WTC11 (cell line): ENCODE measurements at regions not wholly inside any gene's neighbourhood (a gene's known extent, or its start where the extent isn't known, plus 50 kb on each side); places are given as distances from the start of the nearest gene placed in this dataset.

Source experiments
- ATAC-seq: fragments of 200-7000 bp; cut with Tn5 transposase; 2 replicates; pipeline ENCODE4 v1.10.0; 2021; ENCODE audit warnings: mild to moderate bottlenecking, moderate library complexity
- CTCF ChIA-PET: fragments of 300-600 bp; sonication (Branson Sonifier 250); formaldehyde crosslinking; loops from one replicate; lab custom pipeline; 2021; ENCODE audit warnings: antibody characterized with exemption; lab: Charles Lee
- POLR2A ChIA-PET: fragments of 350-600 bp; sonication (Branson Sonifier 250); formaldehyde crosslinking; loops from one replicate; lab custom pipeline; 2021; ENCODE audit warnings: antibody characterized with exemption; lab: Charles Lee
- DNase-seq: peaks from one replicate; pipeline ENCODE4 v3.0.0; 2021; ENCODE audit warnings: low spot score
- H3K27ac Mint-ChIP-seq: 2 replicates; pipeline ENCODE4 v1.8.0; 2021; ENCODE audit warnings: mixed read lengths
- H3K27me3 Mint-ChIP-seq: 2 replicates; pipeline ENCODE4 v1.8.0; 2021; ENCODE audit warnings: low read depth, mild to moderate bottlenecking, moderate library complexity, mixed read lengths
- H3K36me3 Mint-ChIP-seq: 2 replicates; pipeline ENCODE4 v1.8.0; 2021; ENCODE audit warnings: mixed read lengths
- H3K4me1 Mint-ChIP-seq: 2 replicates; pipeline ENCODE4 v1.8.0; 2022; ENCODE audit warnings: mixed read lengths
- H3K4me3 Mint-ChIP-seq: 2 replicates; pipeline ENCODE4 v1.8.0; 2021; ENCODE audit warnings: mild to moderate bottlenecking, moderate library complexity, mixed read lengths
- H3K9me3 Mint-ChIP-seq: 2 replicates; pipeline ENCODE4 v1.8.0; 2021; ENCODE audit warnings: mixed read lengths
- ATF1 ChIP-seq: sonication (generic); formaldehyde crosslinking; IDR thresholded peaks from 2 replicates; pipeline ENCODE4 v1.8.1; 2023; ENCODE audit warnings: mild to moderate bottlenecking, moderate library complexity, missing genetic modification reagents
- CBFB ChIP-seq: sonication (generic); formaldehyde crosslinking; IDR thresholded peaks from 2 replicates; pipeline ENCODE4 v1.8.1; 2022; ENCODE audit warnings: mild to moderate bottlenecking, low read depth, missing genetic modification reagents
- E2F4 ChIP-seq: sonication (generic); formaldehyde crosslinking; IDR thresholded peaks from 2 replicates; pipeline ENCODE4 v1.8.1; 2022; ENCODE audit warnings: low read depth, mild to moderate bottlenecking, moderate library complexity, missing genetic modification reagents, borderline replicate concordance
- GRHL2 ChIP-seq: fragments of 250-450 bp; sonication (Bioruptor Pico); IDR thresholded peaks from 2 replicates; pipeline ENCODE4 v1.8.0; 2022; ENCODE audit warnings: mild to moderate bottlenecking, moderate library complexity; ENCODE audit not compliant: insufficient replicate concordance, severe bottlenecking
- HMGA2 ChIP-seq: fragments of 250-450 bp; sonication (Bioruptor Pico); IDR thresholded peaks from 2 replicates; pipeline ENCODE4 v1.4.0; 2021; ENCODE audit warnings: mild to moderate bottlenecking, moderate library complexity
- KAT7 ChIP-seq: sonication (generic); formaldehyde crosslinking; IDR thresholded peaks from 2 replicates; pipeline ENCODE4 v1.8.1; 2023; ENCODE audit warnings: missing genetic modification reagents, mild to moderate bottlenecking, borderline replicate concordance
- MXD4 ChIP-seq: fragments of 250-450 bp; sonication (Bioruptor Pico); IDR thresholded peaks from 2 replicates; pipeline ENCODE4 v1.8.0; 2021; ENCODE audit warnings: mild to moderate bottlenecking, moderate library complexity, borderline replicate concordance
- NFATC4 ChIP-seq: fragments of 250-450 bp; sonication (Bioruptor Pico); IDR thresholded peaks from 2 replicates; pipeline ENCODE4 v1.9.0; 2021; ENCODE audit warnings: mild to moderate bottlenecking
- NFYB ChIP-seq: sonication (generic); formaldehyde crosslinking; conservative IDR thresholded peaks from 2 replicates; pipeline ENCODE4 v1.8.0; 2022; ENCODE audit warnings: low read depth, missing genetic modification reagents
- NR2C2 ChIP-seq: sonication (generic); formaldehyde crosslinking; IDR thresholded peaks from 2 replicates; pipeline ENCODE4 v1.8.0; 2022; ENCODE audit warnings: mild to moderate bottlenecking, missing genetic modification reagents
- OVOL2 ChIP-seq: fragments of 250-450 bp; sonication (Bioruptor Pico); IDR thresholded peaks from 2 replicates; pipeline ENCODE4 v1.9.0; 2021; ENCODE audit warnings: mild to moderate bottlenecking, borderline replicate concordance
- PRRX2 ChIP-seq: fragments of 250-450 bp; sonication (Bioruptor Pico); IDR thresholded peaks from 2 replicates; pipeline ENCODE4 v1.8.0; 2021; ENCODE audit warnings: mild to moderate bottlenecking
- SMAD3 ChIP-seq: sonication (generic); formaldehyde crosslinking; IDR thresholded peaks from 2 replicates; pipeline ENCODE4 v1.8.0; 2022; ENCODE audit warnings: missing genetic modification reagents, mild to moderate bottlenecking, borderline replicate concordance
- SMAD4 ChIP-seq: sonication (generic); formaldehyde crosslinking; IDR thresholded peaks from 2 replicates; pipeline ENCODE4 v1.8.0; 2022; ENCODE audit warnings: mild to moderate bottlenecking, missing genetic modification reagents
- SOX15 ChIP-seq: fragments of 250-450 bp; sonication (Bioruptor Pico); IDR thresholded peaks from 2 replicates; pipeline ENCODE4 v1.9.0; 2021; ENCODE audit warnings: mild to moderate bottlenecking
- ZNF121 ChIP-seq: sonication (generic); formaldehyde crosslinking; IDR thresholded peaks from 2 replicates; pipeline ENCODE4 v1.8.0; 2023; ENCODE audit warnings: missing genetic modification reagents
- ZNF416 ChIP-seq: fragments of 250-450 bp; sonication (Bioruptor Pico); IDR thresholded peaks from 2 replicates; pipeline ENCODE4 v1.9.0; 2021; ENCODE audit warnings: mild to moderate bottlenecking, inconsistent platforms
- ZNF425 ChIP-seq: fragments of 250-450 bp; sonication (Bioruptor Pico); conservative IDR thresholded peaks from 2 replicates; pipeline ENCODE4 v1.9.0; 2021; ENCODE audit warnings: mild to moderate bottlenecking
- ZNF671 ChIP-seq: fragments of 250-450 bp; sonication (Bioruptor Pico); IDR thresholded peaks from 2 replicates; pipeline ENCODE4 v1.8.0; 2021; ENCODE audit warnings: mild to moderate bottlenecking
- TF ChIP-seq, protein P1 (sequence below): sonication (generic); formaldehyde crosslinking; IDR thresholded peaks from 2 replicates; pipeline ENCODE4 v1.8.0; 2022; ENCODE audit warnings: mild to moderate bottlenecking, missing genetic modification reagents
- TF ChIP-seq, protein P2 (sequence below): sonication (generic); formaldehyde crosslinking; IDR thresholded peaks from 2 replicates; pipeline ENCODE4 v1.8.0; 2023; ENCODE audit warnings: missing genetic modification reagents
- TF ChIP-seq, protein P3 (sequence below): sonication (generic); formaldehyde crosslinking; IDR thresholded peaks from 2 replicates; pipeline ENCODE4 v1.8.1; 2022; ENCODE audit warnings: mild to moderate bottlenecking, missing genetic modification reagents, moderate library complexity, borderline replicate concordance

DNA sequence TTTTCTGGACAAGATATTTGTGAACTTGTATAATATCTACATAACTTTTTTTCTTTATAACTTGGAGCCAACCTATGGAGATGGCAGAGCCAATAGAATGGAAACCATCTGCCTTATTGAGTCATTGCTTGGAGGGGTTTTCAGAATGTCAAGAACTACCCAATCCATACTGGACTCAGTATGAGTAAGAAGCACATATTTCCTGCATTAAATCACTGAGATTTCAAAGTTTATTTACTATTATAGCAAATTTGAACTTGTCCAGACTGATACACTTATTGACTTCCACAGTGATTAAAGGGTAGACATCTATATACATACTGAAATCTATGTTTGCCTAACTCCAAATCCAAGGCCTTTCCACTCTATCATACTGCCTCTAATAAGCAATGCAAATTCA lies 704.0 kb downstream of the KCNA4 start:
- H3K4me1 Mint-ChIP-seq = no peaks in the 10 kb centered on the region
- no peak overlapping the region for H3K4me3 Mint-ChIP-seq
- ATAC-seq = no peak
- TF ChIP-seq KAT7 (CRISPR knock-in tag) = no peak
- TF ChIP-seq, protein P1, sequence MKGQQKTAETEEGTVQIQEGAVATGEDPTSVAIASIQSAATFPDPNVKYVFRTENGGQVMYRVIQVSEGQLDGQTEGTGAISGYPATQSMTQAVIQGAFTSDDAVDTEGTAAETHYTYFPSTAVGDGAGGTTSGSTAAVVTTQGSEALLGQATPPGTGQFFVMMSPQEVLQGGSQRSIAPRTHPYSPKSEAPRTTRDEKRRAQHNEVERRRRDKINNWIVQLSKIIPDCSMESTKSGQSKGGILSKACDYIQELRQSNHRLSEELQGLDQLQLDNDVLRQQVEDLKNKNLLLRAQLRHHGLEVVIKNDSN = no peak
- TF ChIP-seq PRRX2 (CRISPR knock-in tag) = no peak
- no peak for TF ChIP-seq NFYB
- CTCF ChIA-PET = no interaction called here
- POLR2A ChIA-PET = no interaction called here
- H3K27me3 Mint-ChIP-seq = no peaks in the 10 kb centered on the region; the same call in 1 of the 2 replicates
- H3K9me3 Mint-ChIP-seq = no peaks in the 10 kb centered on the region
- no peak for DNase-seq
- H3K36me3 Mint-ChIP-seq = no peaks in the 10 kb centered on the region
- no peak overlapping the region for H3K27ac Mint-ChIP-seq

GRCh38 chr11:29310725-29311342 lies 706.0 kb downstream of the KCNA4 start:
- Mint-ChIP-seq H3K9me3 (no peaks in the 10 kb centered on the region), H3K4me3 (no peak overlapping the region), H3K4me1 (no peaks in the 10 kb centered on the region), H3K27ac (no peak overlapping the region), H3K27me3 (no peaks in the 10 kb centered on the region; the same call in none of the 2 replicates), H3K36me3 (no peaks in the 10 kb centered on the region)
- no peak for TF ChIP-seq MXD4 (CRISPR knock-in tag)
- TF ChIP-seq SMAD4 (CRISPR knock-in tag) = no peak
- no peak for TF ChIP-seq HMGA2 (CRISPR knock-in tag)
- no peak for TF ChIP-seq OVOL2
- TF ChIP-seq, protein P2, sequence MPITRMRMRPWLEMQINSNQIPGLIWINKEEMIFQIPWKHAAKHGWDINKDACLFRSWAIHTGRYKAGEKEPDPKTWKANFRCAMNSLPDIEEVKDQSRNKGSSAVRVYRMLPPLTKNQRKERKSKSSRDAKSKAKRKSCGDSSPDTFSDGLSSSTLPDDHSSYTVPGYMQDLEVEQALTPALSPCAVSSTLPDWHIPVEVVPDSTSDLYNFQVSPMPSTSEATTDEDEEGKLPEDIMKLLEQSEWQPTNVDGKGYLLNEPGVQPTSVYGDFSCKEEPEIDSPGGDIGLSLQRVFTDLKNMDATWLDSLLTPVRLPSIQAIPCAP (CRISPR knock-in tag) = no peak
- TF ChIP-seq ZNF425 (CRISPR knock-in tag) = no peak
- TF ChIP-seq SMAD3 (CRISPR knock-in tag) = no peak
- TF ChIP-seq CBFB (CRISPR knock-in tag) = no peak
- TF ChIP-seq NR2C2 (CRISPR knock-in tag) = no peak
- no peak for TF ChIP-seq E2F4 (CRISPR knock-in tag)
- no peak for TF ChIP-seq GRHL2 (CRISPR knock-in tag)
- no peak for TF ChIP-seq ZNF121 (CRISPR knock-in tag)
- no peak for TF ChIP-seq NFATC4 (CRISPR knock-in tag)
- TF ChIP-seq ATF1 (CRISPR knock-in tag) = no peak
- TF ChIP-seq ZNF416 = no peak
- TF ChIP-seq SOX15 (CRISPR knock-in tag) = no peak
- no peak for TF ChIP-seq ZNF671 (CRISPR knock-in tag)
- TF ChIP-seq, protein P3, sequence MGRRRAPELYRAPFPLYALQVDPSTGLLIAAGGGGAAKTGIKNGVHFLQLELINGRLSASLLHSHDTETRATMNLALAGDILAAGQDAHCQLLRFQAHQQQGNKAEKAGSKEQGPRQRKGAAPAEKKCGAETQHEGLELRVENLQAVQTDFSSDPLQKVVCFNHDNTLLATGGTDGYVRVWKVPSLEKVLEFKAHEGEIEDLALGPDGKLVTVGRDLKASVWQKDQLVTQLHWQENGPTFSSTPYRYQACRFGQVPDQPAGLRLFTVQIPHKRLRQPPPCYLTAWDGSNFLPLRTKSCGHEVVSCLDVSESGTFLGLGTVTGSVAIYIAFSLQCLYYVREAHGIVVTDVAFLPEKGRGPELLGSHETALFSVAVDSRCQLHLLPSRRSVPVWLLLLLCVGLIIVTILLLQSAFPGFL (CRISPR knock-in tag) = no peak
- ATAC-seq (no peak), DNase-seq (no peak)
- CTCF ChIA-PET = no interaction called here
- POLR2A ChIA-PET = no interaction called here
